SU-DHL-6 (cell line): ENCODE measurements at regions not wholly inside any gene's neighbourhood (a gene's known extent, or its start where the extent isn't known, plus 50 kb on each side); places are given as distances from the start of the nearest gene placed in this dataset.

Experiments
- CTCF ChIP-seq: fragments of 200-600 bp; sonication (generic); IDR thresholded peaks from one replicate; pipeline ENCODE4 v1.5.1; 2017; ENCODE audit warnings: antibody characterized with exemption, mild to moderate bottlenecking, low read length, moderate library complexity; ENCODE audit not compliant: insufficient read depth, poor library complexity, severe bottlenecking
- EZH2phosphoT487 ChIP-seq: fragments of 200-600 bp; sonication (generic), shearing (Covaris generic); conservative IDR thresholded peaks from 2 replicates; pipeline ENCODE4 v1.6.1; 2018; ENCODE audit warnings: mild to moderate bottlenecking, antibody characterized with exemption, low read length, moderate library complexity, mixed read lengths

DNA sequence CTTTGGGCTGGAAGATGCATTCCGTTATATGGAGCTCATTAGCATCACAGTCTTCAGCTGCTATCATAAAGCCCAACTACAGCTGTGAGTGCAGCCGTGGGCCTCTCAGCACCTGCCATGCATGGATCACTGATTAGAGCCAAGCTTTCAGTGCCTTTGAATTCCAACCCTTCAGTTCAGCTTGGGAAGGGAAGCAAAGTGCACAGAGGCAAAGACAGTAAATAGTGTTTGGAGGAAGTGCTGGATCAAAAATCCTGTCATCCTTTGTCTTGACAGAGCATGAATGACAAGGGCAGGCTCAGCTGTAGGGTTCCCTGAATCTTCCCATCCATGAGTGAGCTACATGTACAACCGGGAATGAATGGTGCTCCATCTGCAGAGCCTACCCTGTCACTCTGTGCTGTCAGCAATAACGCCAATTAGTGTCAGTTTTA lies 153.7 kb downstream of the DNAJB9 start:
- TF ChIP-seq CTCF, result no peak
- TF ChIP-seq EZH2phosphoT487, result no peak
